ENCODE measurements at regions not wholly inside any gene's neighbourhood (a gene's known extent, or its start where the extent isn't known, plus 50 kb on each side); places are given as distances from the start of the nearest gene placed in this dataset.
"Not testable (repeated sequence)": the region's sequence is repeated elsewhere in the genome, so short reads cannot be mapped to it uniquely, and the experiment has no call there.

DNA sequence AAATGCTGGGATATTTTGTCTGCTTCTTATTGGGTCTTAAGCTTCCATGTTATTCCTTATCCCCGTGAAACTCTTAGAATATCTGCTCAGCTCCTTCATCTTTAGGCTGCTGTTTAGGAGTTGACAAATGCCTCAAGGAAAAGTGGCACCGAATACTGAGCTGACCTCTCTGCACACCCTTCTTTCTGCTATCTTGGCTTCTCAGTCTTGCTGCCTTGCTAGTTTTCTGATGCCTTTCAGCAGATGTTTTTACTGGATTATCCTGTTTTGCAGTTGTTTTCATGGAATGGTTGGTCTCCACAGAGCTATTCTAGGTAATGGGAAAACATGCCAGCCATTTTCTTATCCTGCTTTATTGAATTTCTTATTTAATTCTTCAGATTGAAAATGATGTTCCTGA, 86.3 kb downstream of the GYPE start:
- no peak for DNase-seq

DNA sequence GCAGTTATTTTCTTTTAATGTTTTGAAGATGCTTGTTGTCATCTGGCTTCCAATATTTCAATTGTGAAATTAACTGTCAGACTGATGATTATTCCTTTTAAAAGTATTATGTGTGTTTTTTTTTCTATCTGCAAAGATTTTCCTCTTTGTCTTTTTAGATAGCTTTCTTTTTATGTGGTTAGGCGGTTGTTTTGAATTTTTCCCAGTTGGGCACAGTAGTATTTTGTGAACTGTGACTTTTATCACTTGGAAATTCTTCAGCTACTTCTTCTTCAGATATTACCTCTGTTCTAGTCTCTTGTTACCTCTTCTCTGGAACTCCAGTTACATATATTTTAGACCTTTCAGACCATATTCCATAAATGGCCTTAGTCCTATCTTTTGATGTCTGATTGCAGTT, 87.5 kb downstream of the GYPE start:
- DNase-seq: not testable (repeated sequence)

DNA sequence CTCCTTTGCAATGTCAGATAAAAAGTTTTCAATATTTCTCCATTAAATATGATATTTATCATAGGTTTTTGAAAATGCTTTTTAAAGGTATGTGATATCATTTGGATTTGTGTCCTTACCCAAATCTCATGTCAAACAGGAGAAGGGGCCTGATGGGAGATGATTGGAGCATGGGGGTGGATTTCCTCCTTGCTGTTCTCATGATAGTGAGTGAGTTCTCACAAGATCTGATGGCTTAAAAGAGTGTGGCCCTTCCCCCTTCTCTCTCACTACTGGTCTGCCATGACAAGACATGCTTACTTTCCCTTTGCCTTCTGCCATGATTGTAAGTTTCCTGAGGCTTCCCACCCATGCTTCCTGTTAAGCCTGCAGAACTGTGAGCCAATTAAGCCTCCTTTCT, 90.0 kb downstream of the GYPE start:
- DNase-seq: not testable (repeated sequence)

DNA sequence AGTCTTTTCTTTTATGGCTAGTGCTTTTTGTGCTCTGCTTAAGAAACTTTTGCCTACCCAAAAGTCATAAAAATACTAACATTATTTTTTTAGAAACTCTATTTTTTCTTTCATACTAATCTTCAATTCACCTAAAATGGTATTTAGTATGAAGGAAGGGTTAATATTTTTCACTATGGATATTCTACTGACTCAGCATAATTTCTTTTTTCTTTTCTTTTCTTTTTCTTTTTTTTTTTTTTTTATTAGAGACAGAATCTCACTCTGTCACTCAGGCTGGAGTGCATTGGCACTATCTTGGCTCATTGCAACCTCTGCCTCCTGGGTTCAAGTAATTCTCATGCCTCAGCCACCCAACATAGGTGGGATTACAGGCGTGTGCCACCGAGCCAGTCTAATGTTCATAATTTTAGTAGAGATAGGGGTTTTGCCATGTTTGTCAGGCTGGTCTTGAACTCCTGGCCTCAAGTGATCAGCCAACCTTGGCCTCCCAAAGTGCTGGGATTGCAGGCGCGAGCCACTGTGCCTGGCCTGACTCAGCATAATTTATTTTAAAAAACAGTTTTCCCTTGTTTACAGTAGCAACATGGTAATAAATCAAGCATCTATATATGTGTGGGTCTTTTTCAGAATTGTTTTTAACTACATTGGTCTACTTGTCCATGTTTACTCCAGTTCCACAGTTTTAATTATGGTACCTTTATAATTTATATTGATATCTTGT, 91.8 kb downstream of the GYPE start:
- DNase-seq: not testable (repeated sequence)

DNA sequence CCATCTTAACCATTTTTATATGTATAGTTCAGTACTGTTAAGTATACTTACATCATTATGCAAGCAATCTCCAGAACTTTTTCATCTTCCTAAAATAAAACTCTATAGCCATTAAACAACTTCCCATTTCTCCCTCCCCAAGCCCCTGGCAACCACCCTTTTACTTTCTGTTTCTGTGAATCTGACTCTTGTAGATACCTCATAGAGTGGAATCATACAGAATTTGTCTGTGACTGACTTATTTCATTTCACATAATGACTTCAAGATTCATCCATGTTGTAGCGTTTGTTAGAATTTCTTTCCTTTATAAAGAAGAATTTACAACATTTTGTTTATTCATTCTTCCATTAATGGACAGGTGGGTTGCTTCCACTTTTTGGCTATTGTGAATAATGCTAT, 91.2 kb upstream of the FREM3 start:
- DNase-seq: not testable (repeated sequence)

DNA sequence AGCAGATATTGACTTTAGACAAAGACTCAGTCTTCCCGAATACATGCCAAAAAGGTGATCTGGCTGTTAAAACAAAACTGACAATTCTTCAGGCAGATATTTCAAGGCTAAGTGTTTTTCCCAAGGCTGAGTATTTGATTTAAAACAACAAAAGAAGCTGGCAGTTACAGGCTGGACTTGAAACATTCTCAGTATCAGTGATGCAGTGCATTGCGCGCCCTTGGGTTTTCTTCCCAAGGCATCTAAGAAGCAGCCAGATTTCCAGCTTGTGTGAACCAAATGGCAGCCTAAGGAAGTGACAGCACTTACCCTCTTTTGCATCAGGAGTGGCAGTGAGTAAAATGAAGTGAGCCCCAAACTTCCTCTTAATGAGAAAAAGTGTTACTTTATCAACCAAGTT, 90.0 kb upstream of the FREM3 start:
- not testable (repeated sequence) for DNase-seq

DNA sequence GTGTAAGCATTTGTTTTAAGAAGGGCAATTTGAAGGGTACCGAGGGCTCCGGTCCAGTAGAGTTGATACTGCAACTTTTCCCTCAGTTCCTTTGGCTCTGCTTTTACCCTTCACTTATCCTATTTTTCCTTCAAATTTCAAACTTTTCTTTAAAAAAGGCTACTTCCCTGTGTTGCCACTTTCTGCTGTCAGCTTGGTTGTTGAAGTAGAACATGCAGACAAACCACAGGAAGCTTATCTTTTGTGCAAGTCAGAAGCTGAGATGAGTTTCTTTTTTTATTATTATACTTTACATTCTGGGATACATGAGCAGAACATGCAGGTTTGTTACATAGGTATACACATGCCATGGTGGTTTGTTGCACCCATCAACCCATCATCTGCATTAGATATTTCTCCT, 89.1 kb upstream of the FREM3 start:
- not testable (repeated sequence) for DNase-seq

DNA sequence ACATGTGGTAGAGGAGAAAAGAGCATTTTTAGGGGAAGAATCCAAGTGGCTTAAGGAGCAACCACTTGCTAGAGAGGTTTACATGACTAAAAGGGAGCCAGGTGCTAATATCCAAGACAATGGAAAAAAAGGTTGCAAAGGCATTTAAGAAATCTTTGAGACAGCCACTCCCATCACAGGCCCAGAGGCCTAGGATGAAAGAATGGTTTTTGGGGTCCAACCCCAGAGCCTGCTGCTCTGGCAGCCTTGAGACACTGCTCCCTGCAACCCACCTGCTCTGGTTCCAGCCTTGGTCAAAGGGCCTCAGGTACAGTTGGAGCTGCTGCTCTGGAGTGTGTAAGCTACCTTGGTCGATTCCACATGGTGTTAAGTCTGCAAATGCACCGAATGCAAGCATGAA, 84.1 kb upstream of the FREM3 start:
- DNase-seq: no peak

DNA sequence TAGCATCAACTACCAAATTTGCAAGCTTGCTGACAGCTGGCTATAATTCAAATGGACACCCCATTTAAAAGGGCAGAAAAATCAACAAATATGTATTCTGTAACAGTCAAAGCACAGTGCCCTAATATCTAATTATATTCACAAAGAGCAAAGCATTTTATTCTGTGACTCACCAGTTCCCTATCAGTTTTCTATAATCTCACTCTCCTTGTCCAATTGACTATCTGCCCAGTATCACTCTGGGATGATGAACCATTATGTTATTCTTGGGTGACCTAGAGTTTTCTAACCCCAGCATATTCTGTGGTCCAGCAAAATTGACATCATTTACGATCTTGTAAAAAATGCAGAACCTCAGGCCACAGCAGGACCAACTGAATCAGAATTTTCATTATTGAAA, 82.0 kb upstream of the FREM3 start:
- DNase-seq: no peak

DNA sequence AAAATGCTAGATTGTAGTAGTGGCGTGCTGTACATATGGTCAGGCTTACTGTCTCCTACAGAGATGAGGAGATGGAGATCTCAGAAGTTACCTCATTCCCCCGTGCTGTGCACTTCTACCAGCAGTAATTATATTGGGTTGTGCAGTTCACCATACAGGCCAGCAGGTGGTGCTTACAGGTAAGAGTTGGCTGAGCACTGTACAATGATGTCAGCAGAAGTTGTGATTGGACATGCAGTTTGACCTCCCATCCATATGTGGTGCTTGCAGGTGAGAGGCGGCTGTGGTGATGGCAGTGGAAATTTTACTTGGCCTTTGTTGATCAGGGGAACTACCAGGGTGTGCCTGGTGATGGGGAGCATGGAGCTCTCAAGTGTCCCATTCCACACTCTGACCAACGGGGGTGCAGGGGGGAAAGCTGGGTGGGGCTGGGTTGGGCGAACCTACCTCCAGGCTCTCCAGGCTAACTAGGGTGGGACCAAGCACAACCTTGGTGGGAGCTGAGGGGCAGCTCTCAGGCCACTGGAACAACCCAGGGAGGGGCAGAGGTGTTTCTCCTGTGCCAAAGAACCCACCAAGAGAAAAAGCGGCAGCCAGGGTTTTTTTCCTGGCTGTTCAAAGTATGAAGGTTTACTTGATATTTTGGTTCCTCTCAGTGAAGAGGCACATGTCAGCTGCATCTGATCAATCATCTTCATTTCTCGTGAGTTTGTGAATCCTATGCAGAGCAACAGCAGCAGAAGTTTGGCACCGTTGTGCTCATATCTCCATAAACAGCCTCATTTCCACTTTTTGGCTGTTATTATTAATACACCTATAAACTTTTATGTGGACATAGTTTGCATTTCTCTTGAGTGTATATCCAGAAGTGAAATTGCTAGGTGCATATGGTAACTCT, 73.8 kb upstream of the FREM3 start:
- DNase-seq: peak; percentile 35

DNA sequence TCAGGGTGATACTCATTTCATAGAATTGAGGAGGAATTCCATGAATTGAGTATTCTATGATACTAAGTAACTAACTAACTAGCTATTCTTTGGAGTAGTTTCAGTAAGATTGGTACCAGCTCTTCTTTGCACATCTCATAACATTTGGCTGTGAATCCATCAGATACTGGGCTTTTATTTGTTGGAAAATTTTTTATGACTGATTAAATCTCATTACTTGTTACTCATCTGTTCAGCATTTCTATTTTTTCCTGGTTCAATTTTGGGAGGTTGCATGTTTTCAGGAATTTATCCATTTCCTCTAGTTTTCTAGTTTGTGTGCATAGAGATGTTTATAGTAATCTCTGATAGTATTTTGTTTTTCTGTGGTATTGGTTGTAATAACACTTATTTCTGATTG, 70.8 kb upstream of the FREM3 start:
- DNase-seq: no peak

DNA sequence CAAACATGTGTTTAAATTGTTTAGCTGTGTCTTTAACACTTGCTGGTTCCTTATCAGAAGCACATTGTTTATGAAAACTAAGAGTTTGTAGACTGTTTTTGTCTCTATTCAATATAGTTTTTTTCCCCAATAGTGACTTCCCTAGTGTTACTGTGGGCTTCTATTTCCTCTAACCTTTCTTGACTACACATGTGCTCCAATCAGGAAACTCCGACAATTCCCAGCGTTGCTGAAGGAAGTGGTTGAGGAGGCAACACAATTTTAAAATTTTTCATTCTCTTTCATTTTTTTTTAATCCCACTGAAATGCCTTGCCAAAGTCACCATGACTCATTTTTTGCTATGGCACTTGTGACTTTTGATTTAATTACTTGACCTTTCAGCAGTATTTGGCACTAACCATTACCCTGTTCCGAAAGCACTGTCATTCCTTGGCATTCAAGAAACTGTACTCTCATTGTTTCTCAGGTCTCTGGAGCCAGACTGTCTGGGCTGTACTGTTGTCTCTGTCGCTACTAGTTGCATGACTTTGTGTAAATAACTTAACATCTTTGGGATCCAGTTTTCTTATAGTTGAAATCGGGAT, 67.6 kb upstream of the FREM3 start:
- no peak for DNase-seq

DNA sequence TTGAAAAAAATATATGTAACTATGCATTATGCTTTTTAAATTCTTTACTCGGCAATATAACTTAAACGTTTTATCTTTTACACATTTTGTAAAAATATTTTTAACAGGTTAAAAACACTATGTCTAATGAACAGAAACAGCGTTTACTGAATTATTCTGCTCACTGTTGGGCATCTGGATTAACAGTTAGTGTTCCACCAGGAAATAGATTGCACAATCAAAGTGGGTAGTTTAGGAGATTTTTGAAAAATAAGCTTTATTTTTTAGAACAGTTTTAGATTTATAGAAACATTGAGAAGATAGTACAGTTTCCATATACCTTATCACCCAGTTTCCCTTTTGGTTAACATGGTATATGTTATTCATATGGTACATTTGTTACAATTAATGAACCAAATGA, 63.1 kb upstream of the FREM3 start:
- DNase-seq: no peak

DNA sequence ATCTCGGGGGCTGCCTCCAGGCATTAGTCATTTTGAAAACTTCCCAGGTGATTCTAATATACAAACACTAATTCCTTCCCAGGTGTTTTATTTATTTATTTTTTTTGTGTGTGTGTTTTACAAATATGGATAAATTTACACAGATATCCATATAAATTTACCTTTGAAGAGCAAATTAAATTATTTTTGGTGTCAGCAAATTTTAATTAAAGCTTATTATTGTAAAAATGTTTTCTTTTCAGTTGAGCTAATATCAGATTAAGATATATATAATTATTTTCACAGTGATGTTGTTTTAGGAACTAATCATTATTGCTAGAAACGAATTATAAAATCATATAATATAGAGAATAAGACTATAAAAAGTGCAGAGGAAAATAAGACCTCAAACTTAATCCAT, 62.0 kb upstream of the FREM3 start:
- no peak for DNase-seq

Measured in activated CD4-positive, CD25-positive, alpha-beta regulatory T cell treated with anti-CD3 and anti-CD28 coated beads, Interleukin-2, amount 50 U/mL, for 72 hours (primary cell).